K562 (cell line): ENCODE measurements at regions not wholly inside any gene's neighbourhood (a gene's known extent, or its start where the extent isn't known, plus 50 kb on each side); places are given as distances from the start of the nearest gene placed in this dataset.

ENCODE experiments used
- ATAC-seq: fragments of 200-7000 bp; cut with Tn5 transposase; 3 replicates; pipeline ENCODE4 v1.9.1; 2020; ENCODE audit warnings: moderate library complexity
- BruUV-seq: library from RNA; stranded (reverse); fragments of 400-500 nt; replicated peaks from 2 replicates; lab custom pipeline; 2021; lab: Mats Ljungman, UMichigan
- CTCF ChIA-PET: fragments of 300-600 bp; formaldehyde crosslinking; extraction: SDS; loops from one replicate; lab custom pipeline; 2021; ENCODE audit warnings: low intra/inter-chr PET ratio; lab: Yijun Ruan, JAX
- POLR2A ChIA-PET: fragments of 300-600, 350-650 bp; sonication (Branson Sonifier 250); formaldehyde crosslinking; extraction: SDS; loops from one replicate; lab custom pipeline; 2021; ENCODE audit warnings: antibody characterized with exemption, inconsistent platforms; lab: Yijun Ruan, JAX
- DNase-seq, 4 experiments: peaks; one replicate each; pipeline versions ENCODE4 v3.0.0 to v3.0.0-alpha.2; 2011 to 2018; ENCODE audit warnings: low spot score in 3 of 4, mixed read lengths in 3 of 4; ENCODE audit errors: extremely low read depth in 1 of 4
- FAIRE-seq: peaks from 2 replicates; lab custom pipeline; 2011; peaks lifted over from hg19 to GRCh38; lab: Jason Lieb, UNC
- H2AFZ ChIP-seq: 2 replicates; pipeline ENCODE4 v1.6.0; 2011; ENCODE audit warnings: low read depth, low read length, control low read depth, inconsistent platforms
- H3K27ac ChIP-seq: fragments of 200-600 bp; 3 replicates; pipeline ENCODE4 v1.8.0; 2011; ENCODE audit warnings: low read depth, mild to moderate bottlenecking, control low read depth, inconsistent platforms, low read length, moderate library complexity, mixed read lengths; ENCODE audit errors: extremely low read depth
- H3K27me3 ChIP-seq, 2 experiments: fragments of 300-600 bp in 1 of 2; 2 replicates in 1 of 2; 3 replicates in 1 of 2; pipeline versions ENCODE4 v1.6.0 to v1.8.0; 2011; ENCODE audit warnings: inconsistent platforms in 2 of 2, low read length in 2 of 2, mild to moderate bottlenecking in 1 of 2, mixed read lengths in 1 of 2, moderate library complexity in 1 of 2; ENCODE audit not compliant: control insufficient read depth in 2 of 2, insufficient read depth in 2 of 2
- H3K36me3 ChIP-seq: fragments of 300-600 bp; 3 replicates; pipeline ENCODE4 v1.8.0; 2011; ENCODE audit warnings: mild to moderate bottlenecking, low read length, inconsistent platforms; ENCODE audit not compliant: control insufficient read depth, insufficient read depth
- H3K4me1 ChIP-seq, 2 experiments: fragments of 200-600 bp in 1 of 2; replicated peaks in 1 of 2; 2 replicates in 1 of 2; 3 replicates in 1 of 2; pipeline versions ENCODE4 v1.5.1 to v1.8.0; 2011; ENCODE audit warnings: inconsistent platforms in 2 of 2, low read length in 2 of 2, mild to moderate bottlenecking in 1 of 2, mixed read lengths in 1 of 2, moderate library complexity in 1 of 2; ENCODE audit not compliant: control insufficient read depth in 2 of 2, insufficient read depth in 2 of 2
- H3K4me2 ChIP-seq: 2 replicates; pipeline ENCODE4 v1.6.1; 2011; ENCODE audit warnings: low read length, control low read depth, inconsistent platforms, mixed read lengths; ENCODE audit not compliant: insufficient read depth
- H3K4me3 ChIP-seq: fragments of 200-600 bp; sonication (generic), shearing (Covaris generic); 2 replicates; pipeline ENCODE4 v1.5.1; 2016; ENCODE audit warnings: control low read depth, inconsistent platforms
- H3K79me2 ChIP-seq: fragments of 200-600 bp; 3 replicates; pipeline ENCODE4 v1.8.0; 2011; ENCODE audit warnings: low read length, inconsistent platforms; ENCODE audit not compliant: control insufficient read depth, insufficient read depth
- H3K9ac ChIP-seq, 2 experiments: 2 replicates each; pipeline versions ENCODE4 v1.6.0 to v1.6.1; 2011; ENCODE audit warnings: low read depth in 2 of 2, low read length in 2 of 2, control low read depth in 1 of 2, inconsistent platforms in 1 of 2, mild to moderate bottlenecking in 1 of 2, mixed read lengths in 1 of 2; ENCODE audit not compliant: insufficient read depth in 1 of 2
- H3K9me1 ChIP-seq: one replicate; pipeline ENCODE4 v1.6.0; 2011; ENCODE audit warnings: inconsistent platforms, mild to moderate bottlenecking, low read length, moderate library complexity; ENCODE audit not compliant: control insufficient read depth, insufficient read depth
- H3K9me3 ChIP-seq: replicated peaks from 2 replicates; pipeline ENCODE4 v1.5.1; 2011; ENCODE audit warnings: low read depth, low read length, inconsistent platforms; ENCODE audit not compliant: control insufficient read depth, insufficient read depth
- H4K20me1 ChIP-seq: replicated peaks from 2 replicates; pipeline ENCODE4 v1.6.1; 2011; ENCODE audit warnings: low read length, inconsistent platforms, mixed read lengths; ENCODE audit not compliant: control insufficient read depth, insufficient read depth
- BCOR ChIP-seq: fragments of 450-650 bp; IDR thresholded peaks from 2 replicates; pipeline ENCODE4 v1.6.1; 2016
- CTCFL ChIP-seq: IDR thresholded peaks from 2 replicates; pipeline ENCODE4 v1.6.1; 2011; ENCODE audit warnings: borderline replicate concordance, low read depth, mild to moderate bottlenecking, moderate library complexity, low read length; ENCODE audit not compliant: insufficient read depth, poor library complexity, severe bottlenecking
- DNMT1 ChIP-seq: fragments of 450-650 bp; IDR thresholded peaks from 2 replicates; pipeline ENCODE4 v1.6.1; 2016; ENCODE audit warnings: antibody characterized with exemption, mild to moderate bottlenecking
- FIP1L1 ChIP-seq: fragments of 200-400 bp; formaldehyde crosslinking; IDR thresholded peaks from 2 replicates; pipeline ENCODE4 v1.6.1; 2018; ENCODE audit warnings: mild to moderate bottlenecking, low read depth, low read length; ENCODE audit not compliant: poor library complexity, severe bottlenecking
- FOXK1 ChIP-seq: sonication (generic); formaldehyde crosslinking; IDR thresholded peaks from 2 replicates; pipeline ENCODE4 v1.8.0; 2022; ENCODE audit warnings: missing genetic modification reagents, mild to moderate bottlenecking, borderline replicate concordance
- FUS ChIP-seq: fragments of 200-400 bp; formaldehyde crosslinking; optimal IDR thresholded peaks from 2 replicates; pipeline ENCODE3; 2017; ENCODE audit warnings: low read depth, low read length
- HMGXB4 ChIP-seq: sonication (generic); formaldehyde crosslinking; IDR thresholded peaks from 2 replicates; pipeline ENCODE4 v1.8.1; 2023; ENCODE audit warnings: mild to moderate bottlenecking, missing genetic modification reagents
- NR0B1 ChIP-seq: fragments of 450-650 bp; IDR thresholded peaks from one replicate; pipeline ENCODE4 v1.6.1; 2018; ENCODE audit warnings: mild to moderate bottlenecking, moderate library complexity; ENCODE audit not compliant: partially characterized antibody
- POLR2A ChIP-seq: fragments of 450-650 bp; conservative IDR thresholded peaks from 2 replicates; pipeline ENCODE4 v1.6.1; 2016
- POLR3G ChIP-seq: IDR thresholded peaks from 2 replicates; pipeline ENCODE4 v1.6.1; 2011; ENCODE audit not compliant: insufficient read length, insufficient replicate concordance; ENCODE audit errors: extremely low read depth
- PTRF ChIP-seq: fragments of 450-650 bp; IDR thresholded peaks from 2 replicates; pipeline ENCODE4 v1.6.1; 2016; ENCODE audit warnings: mild to moderate bottlenecking, missing genetic modification characterization, missing compliant biosample characterization
- RAD51 ChIP-seq: fragments of 450-650 bp; IDR thresholded peaks from 2 replicates; pipeline ENCODE4 v1.7.1; 2016; ENCODE audit warnings: low read depth, mild to moderate bottlenecking, borderline replicate concordance
- SMAD1 ChIP-seq: fragments of 150-350 bp; IDR thresholded peaks from 2 replicates; pipeline ENCODE4 v1.6.1; 2014; ENCODE audit warnings: low read length, low read depth; ENCODE audit not compliant: partially characterized antibody
- ZBTB43 ChIP-seq: sonication (generic); formaldehyde crosslinking; IDR thresholded peaks from 2 replicates; pipeline ENCODE4 v1.8.0; 2023; ENCODE audit warnings: mild to moderate bottlenecking, missing genetic modification reagents
- ZBTB5 ChIP-seq: fragments of 450-650 bp; IDR thresholded peaks from 2 replicates; pipeline ENCODE4 v1.6.1; 2017; ENCODE audit warnings: antibody characterized with exemption
- ZC3H11A ChIP-seq: IDR thresholded peaks from 2 replicates; pipeline ENCODE4 v1.6.1; 2012; ENCODE audit warnings: low read depth, low read length, improper control_type of control experiment
- WGBS: fragments of 100-300 bp; shearing (Covaris generic); methylation state at CpG from one replicate; pipeline ENCODE4 v1.1.6; 2016; ENCODE audit warnings: low coverage, mixed read lengths; ENCODE audit not compliant: insufficient coverage; ENCODE audit errors: missing lambda C conversion rate; 5-methylcytosine and 5-hydroxymethylcytosine counted together
- in situ Hi-C: fragments of 300-500 bp; cut with MboI; formaldehyde crosslinking; loops from 4 replicates; pipeline ENCODE4 v1.15.0; 2018; ENCODE audit warnings: inconsistent platforms, mixed read lengths
- intact Hi-C: fragments of 100-400 bp; cut with micrococcal nuclease; formaldehyde crosslinking; loops from 2 replicates; pipeline ENCODE4 v1.14.2; 2022

- ATAC-seq: no peak
- Histone ChIP-seq H3K9ac (no peak overlapping the region), H3K4me2 (no peak overlapping the region), H4K20me1 (no peaks in the 10 kb centered on the region), H3K9me3 (no peaks in the 10 kb centered on the region), H3K36me3 (no peaks in the 10 kb centered on the region), H3K4me3 (no peak overlapping the region), H3K4me1 (no peaks in the 10 kb centered on the region), H3K27ac (no peak overlapping the region), H3K27me3 (no peaks in the 10 kb centered on the region), H3K79me2 (no peaks in the 10 kb centered on the region), H2AFZ (no peak overlapping the region), H3K9me1 (no peaks in the 10 kb centered on the region)
- in situ Hi-C loops: no loop called here
- FAIRE-seq: no peak
- 4% methylated on average over 3 of the region's 3 CpGs for WGBS
- intact Hi-C loops: no loop called here
- BruUV-seq: no TSS peak
- no peak for DNase-seq
- ChIA-PET CTCF (no interaction called here), POLR2A (no interaction called here)
- TF ChIP-seq DNMT1 (no peak), FUS (no peak), BCOR (no peak), NR0B1 (no peak), SMAD1 (no peak), ZC3H11A (no peak), POLR3G (no peak), POLR2A (no peak), RAD51 (no peak), ZBTB5 (no peak), HMGXB4 (CRISPR knock-in tag) (no peak), FOXK1 (CRISPR knock-in tag) (no peak), CTCFL (no peak), ZBTB43 (CRISPR knock-in tag) (no peak), PTRF (tag) (no peak), FIP1L1 (no peak)
These were observed 108.6 kb upstream of the CPEB2 start for GRCh38 chr4:14893713-14894112.
